GM12878 (cell line): ENCODE measurements at regions not wholly inside any gene's neighbourhood (a gene's known extent, or its start where the extent isn't known, plus 50 kb on each side); places are given as distances from the start of the nearest gene placed in this dataset.

Experiments used
- FOS ChIP-seq: IDR thresholded peaks from 3 replicates; pipeline ENCODE4 v1.6.1; 2011; ENCODE audit warnings: borderline replicate concordance; ENCODE audit not compliant: insufficient read length; ENCODE audit errors: extremely low read depth
- FOXK2 ChIP-seq: fragments of 450-650 bp; IDR thresholded peaks from 2 replicates; pipeline ENCODE4 v1.6.1; 2017; ENCODE audit warnings: mild to moderate bottlenecking, moderate library complexity
- JUNB ChIP-seq: IDR thresholded peaks from 2 replicates; pipeline ENCODE4 v1.6.1; 2016; ENCODE audit warnings: antibody characterized with exemption, mild to moderate bottlenecking
- POLR2A ChIP-seq: IDR thresholded peaks from 2 replicates; pipeline ENCODE4 v1.6.1; 2011; ENCODE audit warnings: low read depth, mild to moderate bottlenecking, low read length
- RAD51 ChIP-seq: fragments of 450-650 bp; IDR thresholded peaks from 2 replicates; pipeline ENCODE4 v1.6.1; 2016; ENCODE audit warnings: moderate library complexity, mild to moderate bottlenecking, inconsistent platforms
- REST ChIP-seq: IDR thresholded peaks from 2 replicates; pipeline ENCODE4 v1.6.1; 2012; ENCODE audit warnings: mild to moderate bottlenecking, low read depth, low read length

- no peak for TF ChIP-seq REST
- TF ChIP-seq FOS: no peak
- TF ChIP-seq RAD51: no peak
- TF ChIP-seq JUNB: no peak
- no peak for TF ChIP-seq FOXK2
- no peak for TF ChIP-seq POLR2A
Measured at GRCh38 chr2:66202586-66202985, 232.3 kb upstream of the MEIS1 start.
